C4-2B (cell line): ENCODE measurements at regions not wholly inside any gene's neighbourhood (a gene's known extent, or its start where the extent isn't known, plus 50 kb on each side); places are given as distances from the start of the nearest gene placed in this dataset.

ENCODE experiments used
- CTCF ChIP-seq: fragments of 450-650 bp; conservative IDR thresholded peaks from 2 replicates; pipeline ENCODE4 v1.5.1; 2017; ENCODE audit warnings: mild to moderate bottlenecking
- ZFX ChIP-seq: fragments of 450-650 bp; IDR thresholded peaks from 2 replicates; pipeline ENCODE4 v1.6.1; 2017

- no peak for TF ChIP-seq CTCF
- TF ChIP-seq ZFX: no peak
Measured at GRCh38 chr9:135269912-135270830, 182.7 kb downstream of the OLFM1 start.
